ENCODE measurements at regions not wholly inside any gene's neighbourhood (a gene's known extent, or its start where the extent isn't known, plus 50 kb on each side); places are given as distances from the start of the nearest gene placed in this dataset.
"Not testable (repeated sequence)": the region's sequence is repeated elsewhere in the genome, so short reads cannot be mapped to it uniquely, and the experiment has no call there.

DNA sequence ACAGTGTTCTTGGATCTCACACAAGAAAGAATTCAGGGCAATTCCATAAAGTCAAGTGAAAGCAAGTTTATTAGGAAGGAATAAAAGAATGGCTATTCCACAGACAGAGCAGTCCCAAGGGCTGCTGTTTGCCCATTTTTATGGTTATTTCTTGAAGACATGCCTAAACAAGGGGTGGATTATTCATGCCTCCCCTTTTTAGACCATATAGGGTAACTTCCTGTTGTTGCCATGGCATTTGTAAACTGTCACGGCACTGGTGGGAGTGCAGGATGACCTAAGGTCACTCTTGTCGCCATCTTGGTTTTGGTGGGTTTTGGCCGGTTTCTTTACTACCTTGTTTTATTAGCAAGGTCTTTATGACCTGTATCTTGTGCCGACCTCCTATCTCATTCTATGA lies 219.6 kb downstream of the RAB11FIP4 start:
- not testable (repeated sequence) for H3K36me3 ChIP-seq (ENCODE audit: insufficient read depth, low read length); H3K4me3 ChIP-seq (ENCODE audit: low read length); H3K27me3 ChIP-seq (ENCODE audit: insufficient read depth, low read length); H3K9ac ChIP-seq (ENCODE audit: low read depth, low read length); H3K9me3 ChIP-seq (ENCODE audit: insufficient read depth, low read depth, low read length)
- WGBS, result 94% methylated on average over 4 of the region's 4 CpGs
- Histone ChIP-seq H3K27ac (ENCODE audit: low read depth, low read length) (peak overlapping the region; percentile 72; the same call in 1 of the 2 replicates), H3K4me1 (ENCODE audit: insufficient read depth, low read length) (peaks cover 13% of the 10 kb centered on the region)

GRCh38 chr17:31609996-31610910 lies 218.8 kb downstream of the RAB11FIP4 start:
- 60% methylated on average over 6 of the region's 6 CpGs for WGBS
- peaks cover 13% of the 10 kb centered on the region for H3K4me1 ChIP-seq (ENCODE audit: insufficient read depth, low read length)
- peak overlapping the region; percentile 15; the same call in 1 of the 2 replicates for H3K9ac ChIP-seq (ENCODE audit: low read depth, low read length)
- no peaks in the 10 kb centered on the region for H3K27me3 ChIP-seq (ENCODE audit: insufficient read depth, low read length)
- no peak overlapping the region for H3K4me3 ChIP-seq (ENCODE audit: low read length)
- no peaks in the 10 kb centered on the region for H3K36me3 ChIP-seq (ENCODE audit: insufficient read depth, low read length)
- H3K9me3 ChIP-seq (ENCODE audit: insufficient read depth, low read depth, low read length), result no peaks in the 10 kb centered on the region
- peak overlapping the region; percentile 72; the same call in 1 of the 2 replicates for H3K27ac ChIP-seq (ENCODE audit: low read depth, low read length)

GRCh38 chr17:31609331-31609730 lies 217.9 kb downstream of the RAB11FIP4 start:
- H3K9ac ChIP-seq (ENCODE audit: low read depth, low read length), result no peak overlapping the region
- H3K9me3 ChIP-seq (ENCODE audit: insufficient read depth, low read depth, low read length), result no peaks in the 10 kb centered on the region
- whole genome bisulfite sequencing, result 85% methylated on average over 3 of the region's 3 CpGs
- H3K27me3 ChIP-seq (ENCODE audit: insufficient read depth, low read length), result no peaks in the 10 kb centered on the region
- H3K4me3 ChIP-seq (ENCODE audit: low read length), result no peak overlapping the region
- no peak overlapping the region for H3K27ac ChIP-seq (ENCODE audit: low read depth, low read length)
- H3K4me1 ChIP-seq (ENCODE audit: insufficient read depth, low read length), result peaks cover 13% of the 10 kb centered on the region
- H3K36me3 ChIP-seq (ENCODE audit: insufficient read depth, low read length), result no peaks in the 10 kb centered on the region

GRCh38 chr17:31608659-31609254 lies 217.3 kb downstream of the RAB11FIP4 start:
- WGBS, result 94% methylated on average over 3 of the region's 3 CpGs

GRCh38 chr17:31605761-31606160 lies 214.3 kb downstream of the RAB11FIP4 start:
- Histone ChIP-seq H3K9ac (ENCODE audit: low read depth, low read length) (no peak overlapping the region), H3K9me3 (ENCODE audit: insufficient read depth, low read depth, low read length) (no peaks in the 10 kb centered on the region), H3K27ac (ENCODE audit: low read depth, low read length) (no peak overlapping the region), H3K4me1 (ENCODE audit: insufficient read depth, low read length) (peaks cover 11% of the 10 kb centered on the region), H3K36me3 (ENCODE audit: insufficient read depth, low read length) (no peaks in the 10 kb centered on the region), H3K4me3 (ENCODE audit: low read length) (no peak overlapping the region), H3K27me3 (ENCODE audit: insufficient read depth, low read length) (no peaks in the 10 kb centered on the region)
- WGBS, result 90% methylated on average over 1 of the region's 1 CpG

More at GRCh38 chr17:31608659-31609254, 217.3 kb downstream of the RAB11FIP4 start:
- H3K9me3 ChIP-seq (ENCODE audit: insufficient read depth, low read depth, low read length), result no peaks in the 10 kb centered on the region
- H3K4me3 ChIP-seq (ENCODE audit: low read length), result no peak overlapping the region
- no peaks in the 10 kb centered on the region for H3K27me3 ChIP-seq (ENCODE audit: insufficient read depth, low read length)
- H3K9ac ChIP-seq (ENCODE audit: low read depth, low read length), result no peak overlapping the region
- peaks cover 13% of the 10 kb centered on the region for H3K4me1 ChIP-seq (ENCODE audit: insufficient read depth, low read length)
- no peak overlapping the region for H3K27ac ChIP-seq (ENCODE audit: low read depth, low read length)
- H3K36me3 ChIP-seq (ENCODE audit: insufficient read depth, low read length), result no peaks in the 10 kb centered on the region

DNA sequence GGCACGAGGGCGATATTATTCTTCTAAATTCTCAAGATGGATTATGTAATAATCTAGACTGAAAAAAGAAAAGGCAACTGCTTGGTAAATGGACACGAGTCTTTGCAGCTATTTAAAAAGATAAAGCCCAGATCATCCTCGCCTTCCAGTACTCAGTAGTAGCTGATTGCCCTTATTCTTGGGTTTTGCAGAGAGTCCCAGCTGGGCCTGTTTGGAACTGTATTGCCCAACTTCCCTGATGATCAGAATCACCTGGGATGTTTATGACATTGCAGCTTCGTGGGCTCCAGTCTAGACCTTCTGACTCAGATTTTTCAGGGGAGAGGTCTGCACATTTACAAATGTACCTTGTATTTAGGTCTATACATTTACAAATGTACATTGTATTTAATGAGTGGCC lies 213.5 kb downstream of the RAB11FIP4 start:
- Histone ChIP-seq H3K9ac (ENCODE audit: low read depth, low read length) (no peak overlapping the region), H3K4me1 (ENCODE audit: insufficient read depth, low read length) (peaks cover 3% of the 10 kb centered on the region), H3K4me3 (ENCODE audit: low read length) (no peak overlapping the region), H3K9me3 (ENCODE audit: insufficient read depth, low read depth, low read length) (no peaks in the 10 kb centered on the region), H3K36me3 (ENCODE audit: insufficient read depth, low read length) (no peaks in the 10 kb centered on the region), H3K27ac (ENCODE audit: low read depth, low read length) (no peak overlapping the region), H3K27me3 (ENCODE audit: insufficient read depth, low read length) (no peaks in the 10 kb centered on the region)
- WGBS, result 87% methylated on average over 3 of the region's 5 CpGs

DNA sequence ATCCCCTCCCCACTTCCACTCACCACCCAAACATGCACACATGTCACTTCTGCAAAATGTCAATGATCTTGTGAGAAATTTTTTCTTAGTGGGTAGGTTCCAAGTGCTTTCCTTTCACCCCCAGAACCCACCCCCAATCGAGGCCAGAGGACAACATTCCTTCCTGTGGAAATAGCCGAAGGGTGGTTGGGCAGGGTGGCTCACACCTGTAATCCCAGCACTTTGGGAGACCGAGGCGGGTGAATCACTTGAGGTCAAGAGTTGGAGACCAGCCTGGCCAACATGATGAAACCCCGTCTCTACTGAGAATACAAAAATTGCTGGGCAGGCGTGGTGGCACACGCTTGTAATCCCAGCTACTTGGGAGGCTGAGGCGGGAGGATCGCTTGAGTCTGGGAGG lies 208.7 kb downstream of the RAB11FIP4 start:
- H3K27me3 ChIP-seq (ENCODE audit: insufficient read depth, low read length); H3K9me3 ChIP-seq (ENCODE audit: insufficient read depth, low read depth, low read length); H3K36me3 ChIP-seq (ENCODE audit: insufficient read depth, low read length); H3K9ac ChIP-seq (ENCODE audit: low read depth, low read length); H3K4me3 ChIP-seq (ENCODE audit: low read length); H3K27ac ChIP-seq (ENCODE audit: low read depth, low read length): not testable (repeated sequence)
- peaks cover 16% of the 10 kb centered on the region for H3K4me1 ChIP-seq (ENCODE audit: insufficient read depth, low read length)
- 96% methylated on average over 9 of the region's 9 CpGs for WGBS

DNA sequence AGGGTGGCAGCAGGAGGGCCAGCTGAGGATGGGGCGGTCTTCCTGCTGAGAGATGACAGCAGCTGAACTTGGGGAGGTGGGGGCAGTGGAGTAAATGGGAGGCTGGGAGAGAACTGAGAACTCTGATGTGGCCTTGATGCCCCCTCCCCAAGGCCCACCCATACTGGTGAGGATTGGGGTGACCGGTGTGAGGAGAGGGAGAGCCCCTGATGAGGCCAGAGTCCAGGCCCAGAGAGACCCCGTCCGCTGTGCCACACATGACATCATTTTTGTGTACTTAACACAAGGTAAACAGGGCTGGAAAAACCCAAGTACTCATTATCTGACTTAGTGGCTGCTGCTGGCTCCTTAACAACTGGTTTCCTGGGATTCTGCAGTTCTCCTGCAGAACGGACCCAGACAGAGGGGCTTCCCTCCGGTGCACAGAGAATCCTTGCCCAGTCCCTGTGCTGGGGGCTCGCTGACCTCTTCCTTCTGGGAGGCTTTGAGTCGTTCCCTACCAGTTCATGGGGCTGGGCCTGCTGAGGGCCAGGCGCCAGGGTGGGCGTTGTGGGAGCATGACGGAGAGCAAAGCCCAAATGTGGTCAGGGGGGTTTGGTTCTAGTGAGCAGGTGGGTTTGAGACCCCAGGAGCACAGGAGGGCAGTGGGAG lies 207.6 kb downstream of the RAB11FIP4 start:
- Histone ChIP-seq H3K27ac (ENCODE audit: low read depth, low read length) (no peak overlapping the region), H3K9me3 (ENCODE audit: insufficient read depth, low read depth, low read length) (no peaks in the 10 kb centered on the region), H3K27me3 (ENCODE audit: insufficient read depth, low read length) (no peaks in the 10 kb centered on the region), H3K4me1 (ENCODE audit: insufficient read depth, low read length) (peaks cover 16% of the 10 kb centered on the region), H3K9ac (ENCODE audit: low read depth, low read length) (no peak overlapping the region), H3K36me3 (ENCODE audit: insufficient read depth, low read length) (no peaks in the 10 kb centered on the region), H3K4me3 (ENCODE audit: low read length) (no peak overlapping the region)
- 87% methylated on average over 11 of the region's 11 CpGs for WGBS

GRCh38 chr17:31598399-31598782 lies 206.9 kb downstream of the RAB11FIP4 start:
- Histone ChIP-seq H3K4me3 (ENCODE audit: low read length) (no peak overlapping the region), H3K27me3 (ENCODE audit: insufficient read depth, low read length) (no peaks in the 10 kb centered on the region), H3K9ac (ENCODE audit: low read depth, low read length) (no peak overlapping the region), H3K36me3 (ENCODE audit: insufficient read depth, low read length) (no peaks in the 10 kb centered on the region), H3K4me1 (ENCODE audit: insufficient read depth, low read length) (peaks cover 16% of the 10 kb centered on the region), H3K27ac (ENCODE audit: low read depth, low read length) (no peak overlapping the region), H3K9me3 (ENCODE audit: insufficient read depth, low read depth, low read length) (no peaks in the 10 kb centered on the region)
- WGBS, result 65% methylated on average over 4 of the region's 4 CpGs

DNA sequence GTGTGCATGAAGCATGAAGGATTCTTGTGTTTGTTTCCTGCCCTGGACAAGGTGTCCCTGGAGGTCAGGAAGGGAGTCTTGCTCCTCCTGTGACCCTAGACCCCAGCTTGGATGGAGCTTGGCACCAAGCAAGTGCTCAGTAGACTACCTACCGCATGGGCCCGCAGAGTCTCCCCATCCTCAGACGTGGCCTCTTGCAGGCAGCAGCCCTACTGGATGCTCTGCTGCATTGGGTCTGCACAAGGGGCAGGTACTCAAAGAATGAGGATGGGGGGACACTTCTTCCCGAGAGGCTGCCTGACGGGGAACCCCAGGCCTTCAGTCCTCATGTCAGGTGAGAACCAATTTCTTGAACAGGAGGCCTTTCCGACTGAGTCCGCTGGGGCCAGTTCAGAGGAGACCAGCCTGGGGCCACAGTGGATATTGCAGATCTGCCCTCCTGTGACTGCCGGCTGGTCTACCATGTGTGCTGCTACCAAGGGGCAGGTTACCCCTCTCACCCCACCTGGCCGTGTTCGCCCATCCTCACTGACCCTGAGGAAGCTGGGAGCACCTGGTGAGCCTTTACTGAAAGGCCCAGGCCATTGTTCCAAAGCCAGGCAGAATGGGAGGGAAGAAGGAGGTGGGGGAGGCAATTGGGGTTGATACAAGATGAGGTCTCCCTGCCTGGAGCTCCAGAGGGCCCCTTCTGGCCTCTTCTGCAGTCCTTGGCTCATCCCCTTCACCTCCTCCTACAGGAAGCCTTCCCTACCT lies 206.3 kb downstream of the RAB11FIP4 start:
- Histone ChIP-seq H3K4me3 (ENCODE audit: low read length) (no peak overlapping the region), H3K9me3 (ENCODE audit: insufficient read depth, low read depth, low read length) (no peaks in the 10 kb centered on the region), H3K36me3 (ENCODE audit: insufficient read depth, low read length) (no peaks in the 10 kb centered on the region), H3K9ac (ENCODE audit: low read depth, low read length) (no peak overlapping the region), H3K27me3 (ENCODE audit: insufficient read depth, low read length) (no peaks in the 10 kb centered on the region), H3K4me1 (ENCODE audit: insufficient read depth, low read length) (peaks cover 16% of the 10 kb centered on the region), H3K27ac (ENCODE audit: low read depth, low read length) (no peak overlapping the region)
- WGBS, result 93% methylated on average over 10 of the region's 10 CpGs

Data from HUES64 (cell line).